IPS DF 4.7 (cell line): ENCODE measurements at regions not wholly inside any gene's neighbourhood (a gene's known extent, or its start where the extent isn't known, plus 50 kb on each side); places are given as distances from the start of the nearest gene placed in this dataset.
"Not testable (repeated sequence)": the region's sequence is repeated elsewhere in the genome, so short reads cannot be mapped to it uniquely, and the experiment has no call there.

ENCODE experiments used
- DNase-seq: peaks from one replicate; pipeline ENCODE4 v3.0.0-alpha.2; 2013; ENCODE audit warnings: low spot score; ENCODE audit errors: extremely low read depth

DNA sequence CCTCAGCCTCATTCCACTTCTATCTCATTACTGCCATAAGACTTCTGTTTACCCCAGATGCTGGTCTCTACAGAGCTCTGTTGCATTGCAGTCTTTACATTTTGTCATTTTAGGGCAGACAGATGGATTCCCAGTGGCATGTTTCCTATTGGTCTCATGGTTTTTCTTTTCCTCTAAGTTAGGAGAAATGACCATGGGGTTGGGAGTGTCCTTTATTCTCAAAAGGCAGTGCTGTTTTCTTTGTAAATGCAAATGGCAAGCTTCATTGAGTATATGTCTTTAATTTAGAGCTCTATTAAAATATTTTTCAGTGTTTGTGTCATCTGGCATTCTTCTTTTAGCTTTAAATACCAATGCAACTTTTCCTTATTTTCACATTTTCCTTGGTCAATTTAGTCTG is 57.0 kb downstream of the MSTN start:
- DNase-seq = no peak

- no peak for DNase-seq
These were observed 62.9 kb downstream of the MSTN start for GRCh38 chr2:189999661-190000060.

DNA sequence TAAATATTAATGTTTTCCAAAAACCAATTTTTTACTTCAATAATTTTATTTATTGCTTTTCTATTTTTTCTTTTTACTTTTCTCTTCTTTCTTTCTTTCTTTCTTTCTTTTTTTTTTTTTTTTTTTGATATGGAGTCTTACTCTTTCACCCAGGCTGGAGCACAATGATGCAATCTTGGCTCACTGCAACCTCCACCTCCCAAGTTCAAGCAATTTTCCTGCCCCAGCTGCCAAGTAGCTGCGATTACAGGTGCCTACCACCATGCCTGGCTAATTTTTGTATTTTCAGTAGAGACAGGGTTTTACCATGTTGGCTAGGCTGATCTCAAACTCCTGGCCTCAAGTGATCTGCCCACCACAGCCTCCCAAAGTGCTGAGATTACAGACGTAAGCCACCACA is 63.9 kb downstream of the MSTN start:
- not testable (repeated sequence) for DNase-seq

GRCh38 chr2:189997016-189997415 is 65.5 kb downstream of the MSTN start:
- DNase-seq = no peak

DNA sequence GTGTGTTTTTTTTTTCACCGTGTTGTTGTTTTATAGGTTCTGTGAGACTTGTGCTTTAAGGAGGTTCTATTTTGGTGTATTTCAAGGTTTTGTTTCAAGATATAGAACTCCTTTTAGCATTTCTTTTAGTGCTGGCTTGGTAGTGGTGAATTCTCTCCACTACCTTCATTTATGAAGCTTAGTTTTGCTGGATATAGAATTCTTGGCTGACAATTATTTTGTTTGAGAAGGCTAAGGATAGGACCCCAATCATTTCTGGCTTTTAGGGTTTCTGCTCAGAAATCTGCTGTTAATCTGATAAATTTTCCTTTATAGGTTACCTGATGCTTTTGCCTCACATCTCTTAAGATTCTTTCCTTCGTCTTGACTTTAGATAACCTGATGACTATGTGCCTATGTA is 66.8 kb downstream of the MSTN start:
- no peak for DNase-seq

DNA sequence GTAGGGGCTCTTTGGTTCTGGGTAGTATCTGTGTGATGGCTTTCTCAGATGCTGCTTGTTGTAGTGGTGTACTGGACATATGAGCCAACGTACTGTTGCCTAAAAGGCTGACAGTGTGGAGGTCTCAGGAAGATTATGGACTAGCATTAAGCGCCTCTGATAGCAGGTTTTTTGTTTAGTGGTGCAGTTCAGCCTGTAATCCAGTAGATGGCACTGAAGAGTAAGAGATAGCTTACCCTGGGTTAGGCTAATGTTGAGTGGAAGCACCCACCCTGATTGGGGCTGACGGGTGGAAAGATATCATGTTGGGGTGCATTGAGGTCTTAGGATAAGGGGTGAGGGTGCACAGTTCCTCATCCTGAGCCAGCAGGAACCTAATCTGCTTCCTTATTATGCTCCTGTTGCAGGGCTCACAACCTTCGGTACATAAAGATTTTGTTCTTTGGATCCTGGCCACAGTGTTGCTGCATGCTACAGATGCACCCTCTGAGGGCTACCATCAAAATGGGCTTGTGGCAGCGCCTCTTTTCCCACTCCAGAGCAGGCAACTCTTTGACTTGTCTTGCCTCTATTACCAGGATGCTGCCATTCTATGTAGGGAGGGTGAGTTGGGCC is 79.6 kb downstream of the MSTN start:
- DNase-seq = peak; percentile 28

DNA sequence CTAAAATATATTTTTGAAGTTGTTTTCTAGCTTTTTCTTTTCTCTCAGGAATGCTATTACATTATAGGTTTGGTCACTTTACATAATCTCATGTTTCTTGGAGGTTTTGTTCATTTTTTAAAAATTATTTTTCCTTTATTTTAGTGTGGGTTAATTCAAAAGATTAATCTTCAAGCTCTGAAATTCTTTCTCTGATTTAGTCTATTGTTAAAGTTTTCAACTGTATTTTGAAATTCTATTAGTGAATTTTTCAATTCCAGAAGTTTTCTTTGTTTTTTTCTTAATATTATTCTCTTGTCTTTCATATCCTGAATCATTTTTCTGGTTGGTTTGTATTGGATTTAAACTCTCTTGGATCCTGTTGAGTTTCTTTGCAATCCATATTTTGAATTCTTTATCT is 80.4 kb downstream of the MSTN start:
- DNase-seq = no peak

DNA sequence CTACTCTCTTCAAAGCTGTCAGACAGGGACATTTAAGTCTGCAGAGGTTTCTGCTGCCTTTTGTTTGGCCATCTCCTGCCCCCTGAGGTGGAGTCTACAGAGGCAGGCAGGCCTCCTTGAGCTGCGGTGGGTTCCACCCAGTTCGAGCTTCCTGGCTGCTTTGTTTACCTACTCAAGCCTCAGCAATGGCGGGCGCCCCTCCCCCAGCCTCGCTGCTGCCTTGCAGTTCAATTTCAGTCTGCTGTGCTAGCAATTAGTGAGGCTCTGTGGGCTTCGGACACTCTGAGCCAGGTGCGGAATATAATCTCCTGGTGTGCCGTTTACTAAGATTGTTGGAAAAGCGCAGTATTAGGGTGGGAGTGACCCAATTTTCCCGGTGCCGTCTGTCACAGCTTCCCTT is 86.0 kb downstream of the MSTN start:
- not testable (repeated sequence) for DNase-seq

DNA sequence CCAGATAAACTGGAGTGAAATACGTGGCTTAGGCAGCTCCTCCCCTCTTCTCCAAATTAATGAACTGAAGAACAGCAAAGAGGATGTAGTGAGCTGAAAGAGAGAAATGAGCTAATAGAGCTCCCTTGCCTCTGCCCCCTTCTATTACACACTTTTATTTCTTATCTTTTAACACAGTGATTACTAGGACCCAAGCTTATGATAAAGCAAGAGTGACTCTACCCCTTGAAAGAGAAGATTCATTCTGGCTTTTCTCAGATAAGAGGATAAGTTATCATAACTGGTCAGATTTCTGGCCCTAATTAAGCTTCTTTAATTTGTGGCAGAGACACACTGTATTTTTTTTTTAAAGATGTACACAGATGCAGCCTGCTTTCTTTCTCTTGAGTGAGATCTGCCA is 102.2 kb downstream of the MSTN start:
- no peak for DNase-seq

DNA sequence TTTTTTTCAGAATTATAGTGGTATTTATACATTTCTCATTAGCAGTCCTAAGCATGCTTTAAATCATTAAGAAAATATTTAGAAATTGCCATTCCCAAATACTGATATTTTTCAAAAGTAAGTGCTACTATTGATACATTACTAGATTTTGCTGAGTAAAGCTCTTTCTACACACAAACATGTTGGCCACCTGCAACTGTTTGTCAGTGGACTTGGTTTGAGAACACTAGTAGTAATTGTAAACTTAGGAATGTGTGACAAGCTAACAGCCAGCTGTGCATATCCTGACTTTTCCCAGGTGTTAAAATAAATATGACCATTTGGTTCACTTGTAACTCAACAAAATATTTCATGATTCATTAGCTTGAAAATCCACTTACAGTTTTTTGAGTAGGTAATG is 103.1 kb downstream of the MSTN start:
- no peak for DNase-seq

- no peak for DNase-seq
These were observed 107.5 kb downstream of the MSTN start for GRCh38 chr2:189954989-189955388.

- DNase-seq = no peak
These were observed 109.9 kb downstream of the MSTN start for GRCh38 chr2:189952536-189953109.

- no peak for DNase-seq
These were observed 110.6 kb downstream of the MSTN start for GRCh38 chr2:189951791-189952535.

DNA sequence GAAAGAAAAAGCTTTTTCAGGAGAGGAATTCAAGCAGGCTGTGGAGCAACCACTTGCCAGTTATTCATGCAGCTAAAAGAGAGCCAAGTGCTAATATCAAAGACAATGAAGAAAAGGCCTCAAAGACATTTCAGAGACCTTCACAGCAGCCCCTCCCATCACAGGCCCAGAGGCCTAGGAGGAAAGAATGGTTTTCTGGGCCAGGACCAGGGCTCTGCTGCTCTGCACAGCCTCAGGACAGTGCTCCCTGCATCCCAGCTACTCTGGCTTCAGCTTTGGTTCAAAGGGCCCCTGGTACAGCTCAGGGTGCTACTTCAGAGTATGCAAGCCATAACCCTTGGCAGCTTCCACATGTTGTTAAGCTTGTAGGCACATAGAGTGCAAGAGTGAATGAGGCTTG is 119.5 kb downstream of the MSTN start:
- no peak for DNase-seq

GRCh38 chr2:189940913-189941312 is 121.6 kb downstream of the MSTN start:
- no peak for DNase-seq

DNA sequence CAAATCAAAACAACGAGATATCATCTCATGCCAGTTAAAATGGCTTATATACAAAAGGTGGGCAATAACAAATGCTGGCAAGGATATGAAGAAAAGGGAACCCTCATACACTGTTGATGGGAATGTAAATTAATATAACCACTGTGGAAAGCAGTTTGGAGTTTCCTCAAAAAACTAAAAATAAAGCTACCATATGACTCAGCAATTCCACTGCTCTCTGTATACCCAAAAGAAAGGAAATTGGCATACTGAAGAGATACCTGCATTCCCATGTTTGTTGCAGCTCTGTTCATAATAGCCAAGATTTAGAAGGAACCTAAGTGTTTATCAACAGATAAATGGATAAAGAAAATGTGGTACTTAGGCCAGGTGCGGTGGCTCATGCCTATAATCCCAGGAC is 124.8 kb downstream of the MSTN start:
- no peak for DNase-seq

GRCh38 chr2:189933911-189934399 is 128.6 kb downstream of the MSTN start:
- no peak for DNase-seq

DNA sequence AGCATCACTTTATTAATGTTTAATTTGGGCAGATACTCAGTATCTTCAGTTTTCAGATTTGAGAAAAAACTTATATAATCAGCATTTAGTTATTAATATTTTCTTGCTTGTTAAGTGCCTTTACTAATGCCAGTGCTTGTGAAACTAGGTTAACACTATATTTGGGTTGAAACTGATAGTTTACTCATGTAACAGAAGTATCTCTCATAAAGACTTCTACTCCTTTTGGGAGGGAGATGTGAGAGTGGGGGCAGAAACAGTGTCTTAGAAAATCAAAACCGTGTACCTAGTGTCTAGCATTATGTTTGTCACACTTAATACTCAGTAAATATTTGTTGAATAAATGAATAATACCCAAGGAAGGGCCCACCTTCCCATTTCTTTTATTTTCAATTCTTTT is 129.5 kb downstream of the MSTN start:
- no peak for DNase-seq

DNA sequence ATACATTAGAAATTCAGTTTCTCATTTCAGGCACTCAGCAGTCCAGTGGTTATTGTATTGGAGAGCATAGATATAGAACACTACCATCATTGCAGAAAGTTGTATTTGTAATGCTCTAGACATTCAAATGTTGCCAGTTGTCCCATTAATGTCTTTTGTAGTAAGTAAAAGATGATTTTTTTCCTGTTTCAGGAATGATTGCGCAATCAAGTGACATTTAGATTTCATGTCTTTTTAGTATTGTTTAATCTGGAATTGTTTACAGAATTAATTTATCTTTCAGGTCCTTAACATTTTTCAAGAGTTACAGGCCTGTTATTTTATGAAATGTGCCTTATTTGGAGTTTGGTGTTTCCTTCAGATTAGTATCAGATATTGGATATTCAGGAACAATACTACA is 134.7 kb downstream of the MSTN start:
- no peak for DNase-seq
